GM19238 (cell line): ENCODE measurements at regions not wholly inside any gene's neighbourhood (a gene's known extent, or its start where the extent isn't known, plus 50 kb on each side); places are given as distances from the start of the nearest gene placed in this dataset.

Experiments
- DNase-seq: peaks from one replicate; pipeline ENCODE4 v3.0.0; 2011; ENCODE audit warnings: low spot score; ENCODE audit not compliant: insufficient read length

DNA sequence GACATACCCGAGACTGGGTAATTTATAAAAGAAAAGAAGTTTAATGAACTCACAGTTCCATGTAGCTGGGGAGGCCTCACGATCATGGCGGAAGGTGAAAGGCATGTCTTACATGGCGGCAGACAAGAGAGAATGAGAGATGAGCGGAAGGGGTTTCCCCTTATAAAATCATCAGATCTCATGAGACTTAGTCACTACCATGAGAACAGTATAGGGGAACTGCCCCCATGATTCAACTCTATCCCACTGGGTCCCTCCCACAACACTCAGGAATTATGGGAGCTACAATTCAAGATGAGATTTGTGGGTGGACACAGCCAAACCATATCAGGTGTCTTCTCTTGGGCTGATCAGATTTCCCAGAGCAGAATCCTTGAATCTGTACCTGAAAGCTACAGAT is 617.3 kb upstream of the ID2 start:
- no peak for DNase-seq

- DNase-seq = no peak
Measured at GRCh38 chr2:8065191-8065590, 616.7 kb upstream of the ID2 start.

DNA sequence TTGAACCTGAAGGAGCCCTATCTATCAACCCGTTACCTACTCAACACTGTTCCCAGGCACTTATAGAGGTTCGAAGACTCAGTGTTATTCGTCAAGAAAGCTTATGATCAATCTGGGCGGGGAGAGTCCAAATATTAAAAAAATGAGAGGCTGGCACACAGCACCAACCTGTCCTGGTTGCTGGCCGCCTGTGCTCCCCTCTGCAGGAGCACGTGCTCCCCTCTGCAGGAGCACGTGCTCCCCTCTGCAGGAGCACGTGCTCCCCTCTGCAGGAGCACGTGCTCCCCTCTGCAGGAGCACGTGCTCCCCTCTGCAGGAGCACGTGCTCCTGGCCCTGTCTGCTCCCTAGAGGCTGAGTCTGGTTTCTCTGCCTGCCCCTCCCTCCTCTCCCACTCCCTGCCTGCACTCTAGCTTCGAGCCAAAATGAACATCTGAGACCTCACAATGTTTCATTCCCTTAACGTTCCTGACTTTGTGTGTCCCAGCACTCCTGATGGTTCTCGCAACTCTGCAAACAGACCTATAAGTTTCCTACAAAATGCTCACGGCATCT is 614.0 kb upstream of the ID2 start:
- no peak for DNase-seq

DNA sequence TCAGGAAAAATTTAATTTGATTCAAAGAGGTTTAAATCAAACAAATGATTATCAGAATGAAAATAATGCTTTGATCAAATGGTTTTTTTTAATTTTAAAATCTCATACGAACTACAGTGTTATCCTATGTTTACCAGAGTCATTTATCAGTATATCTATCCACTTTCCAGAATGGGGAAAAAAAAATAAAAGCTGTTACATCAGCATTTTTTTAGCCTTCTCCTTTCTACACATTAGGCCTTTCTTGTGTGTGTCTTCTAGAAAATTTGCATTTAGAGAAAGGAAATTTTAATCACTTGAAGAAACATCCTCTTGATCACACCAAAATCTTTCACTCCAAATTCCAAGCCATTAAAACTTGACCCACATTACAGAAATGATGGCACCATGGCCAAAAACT is 608.9 kb upstream of the ID2 start:
- no peak for DNase-seq

DNA sequence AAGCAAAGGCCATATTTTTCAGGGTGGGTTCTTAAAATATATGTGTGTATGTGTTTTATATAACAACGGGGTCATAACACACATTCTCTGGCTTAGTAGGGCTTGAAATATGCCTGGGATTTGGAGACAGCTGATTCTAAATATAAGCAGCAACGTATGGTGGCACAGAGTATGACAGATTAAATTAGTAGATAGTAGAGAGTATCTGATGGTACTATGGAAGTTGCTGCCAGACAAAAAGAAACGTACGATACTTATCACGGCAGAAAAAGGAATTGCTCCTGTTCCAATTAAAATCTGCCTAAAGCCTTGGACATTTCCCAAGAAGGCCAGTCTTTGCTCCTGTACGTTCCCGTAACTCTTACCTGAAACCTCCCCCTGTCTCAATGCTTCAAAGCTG is 607.9 kb upstream of the ID2 start:
- DNase-seq = no peak

GRCh38 chr2:8076448-8077342 is 605.2 kb upstream of the ID2 start:
- no peak for DNase-seq

- no peak for DNase-seq
Measured at GRCh38 chr2:8078705-8079104, 603.2 kb upstream of the ID2 start.

- no peak for DNase-seq
Measured at GRCh38 chr2:8080063-8080462, 601.8 kb upstream of the ID2 start.

GRCh38 chr2:8081130-8081529 is 600.7 kb upstream of the ID2 start:
- DNase-seq = no peak

DNA sequence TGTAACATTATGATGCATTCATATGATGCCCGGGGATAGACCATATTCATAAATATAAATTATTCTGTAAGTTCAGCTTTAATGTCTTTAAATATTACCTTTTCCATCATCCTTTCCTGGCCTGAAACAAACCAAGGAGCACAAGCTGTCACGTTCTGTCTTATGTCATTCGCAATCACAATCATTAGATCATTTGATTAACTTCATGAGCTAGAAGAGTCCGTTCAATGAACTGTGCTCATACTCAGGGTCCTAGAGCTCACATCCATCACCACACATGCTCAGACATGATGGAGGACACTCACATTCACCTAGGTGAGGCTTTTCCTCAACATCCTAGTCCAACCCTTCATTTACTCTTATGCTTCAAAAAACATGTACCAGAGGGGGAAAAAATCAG is 599.0 kb upstream of the ID2 start:
- DNase-seq = no peak

GRCh38 chr2:8086357-8086756 is 595.5 kb upstream of the ID2 start:
- DNase-seq = no peak

DNA sequence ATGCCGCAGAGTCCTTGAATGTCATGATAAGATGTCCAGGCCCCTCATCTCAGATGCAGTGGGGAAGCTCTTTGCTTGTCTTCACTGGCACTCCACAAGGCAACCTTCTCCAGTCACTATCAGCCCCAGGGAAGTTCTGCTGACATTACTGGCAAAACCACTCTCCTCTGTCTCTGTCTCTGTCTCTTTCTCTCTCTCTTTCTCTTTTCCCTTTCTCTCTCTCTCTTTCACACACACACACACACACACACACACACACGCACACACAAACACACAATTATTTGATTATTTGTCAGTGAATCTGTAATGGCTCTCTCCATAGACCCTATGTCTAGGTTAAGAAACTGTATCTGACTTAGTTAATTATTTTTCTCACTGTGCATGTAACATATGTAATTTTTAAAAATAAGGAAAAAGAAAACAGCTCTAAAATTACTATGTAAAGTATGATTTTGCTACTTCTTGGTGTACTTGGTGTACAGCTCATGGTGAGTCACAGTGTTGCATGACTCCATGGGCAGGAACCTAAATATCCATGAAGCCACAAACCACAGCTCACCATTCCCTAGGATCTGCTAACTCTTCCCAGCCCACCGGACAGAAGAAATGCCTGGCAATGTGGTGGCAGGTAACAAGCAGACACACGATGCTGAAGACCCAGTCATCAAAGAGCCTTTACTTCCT is 594.9 kb upstream of the ID2 start:
- DNase-seq = no peak

DNA sequence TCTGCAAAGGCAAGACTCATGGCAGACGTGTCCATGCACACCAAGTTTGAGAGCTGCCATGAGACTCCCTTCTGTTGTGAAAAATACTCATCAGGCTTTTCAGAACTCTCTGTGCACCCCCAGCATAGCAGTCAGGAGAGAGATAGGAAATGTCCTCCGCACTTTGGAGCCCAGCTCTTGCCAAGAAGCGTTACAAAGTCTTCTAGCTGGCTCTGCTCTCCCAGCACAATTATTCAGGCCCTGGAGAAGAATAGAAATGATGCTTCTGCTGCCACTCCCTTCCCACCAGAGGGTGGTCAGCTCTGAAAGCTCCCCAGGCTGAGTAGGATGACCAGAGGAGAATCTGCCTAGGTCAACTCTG is 594.4 kb upstream of the ID2 start:
- no peak for DNase-seq

GRCh38 chr2:8088810-8089209 is 593.0 kb upstream of the ID2 start:
- no peak for DNase-seq

DNA sequence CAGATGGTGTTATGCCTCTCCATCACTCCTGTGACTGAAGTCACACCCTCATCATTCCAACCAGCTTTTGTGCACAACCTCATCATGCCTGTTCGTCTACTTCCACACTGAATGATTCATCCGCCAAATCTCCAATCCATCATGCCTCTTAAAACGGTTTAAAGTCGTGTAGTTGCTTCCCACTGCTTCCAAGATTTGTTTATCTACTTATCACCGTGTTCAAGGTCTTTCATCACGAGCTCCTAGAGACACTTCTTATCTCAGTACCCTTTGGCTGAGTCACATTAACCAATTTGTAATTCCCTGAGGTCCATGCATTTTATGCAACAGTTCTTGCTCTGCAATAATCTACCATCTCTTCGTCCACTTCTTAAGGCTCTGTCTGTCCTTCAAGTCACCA is 592.3 kb upstream of the ID2 start:
- DNase-seq = no peak

DNA sequence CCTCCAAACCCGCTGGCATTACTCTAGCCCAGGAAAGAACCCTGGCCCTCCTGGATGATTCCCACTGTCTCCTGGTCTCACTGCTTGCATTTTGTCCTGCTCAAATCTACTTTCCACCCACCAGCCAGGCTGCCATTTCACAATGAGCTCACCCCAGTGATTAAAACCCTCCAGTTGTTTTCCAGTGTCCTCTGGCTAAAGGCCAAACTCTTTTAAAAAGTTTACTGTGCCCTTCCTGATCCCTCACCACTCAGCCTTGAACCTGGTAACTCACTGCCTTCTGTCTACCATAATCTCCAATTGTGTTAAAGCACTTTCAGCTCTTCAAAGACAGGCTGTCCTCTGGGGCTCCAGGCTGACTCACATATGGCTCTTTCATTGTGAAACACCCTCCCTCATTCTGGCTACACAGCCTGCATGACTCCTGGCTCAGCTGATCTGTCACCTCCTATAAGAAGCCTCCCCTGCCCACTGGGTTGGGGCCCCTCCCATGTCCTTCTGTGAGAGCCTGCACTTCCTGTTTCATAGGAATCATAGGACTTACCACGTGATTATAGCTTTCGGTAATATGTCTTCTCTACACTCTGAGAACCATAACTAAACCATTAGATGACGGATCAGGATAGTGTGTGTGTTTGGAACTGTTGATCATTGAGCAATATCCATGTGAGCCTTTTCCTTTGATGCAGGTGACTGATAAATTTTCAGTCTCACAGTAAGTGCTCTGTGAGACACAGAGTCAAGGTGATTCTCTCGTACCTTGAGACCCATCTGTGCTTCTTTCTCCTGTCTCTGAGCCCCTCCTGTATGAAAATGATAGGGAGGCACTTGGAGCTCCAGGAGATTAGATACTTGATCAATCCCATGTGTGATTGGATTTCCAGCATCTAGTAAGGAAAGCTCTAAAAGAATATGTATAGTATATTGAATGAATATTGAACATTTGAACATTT is 590.8 kb upstream of the ID2 start:
- DNase-seq = no peak

DNA sequence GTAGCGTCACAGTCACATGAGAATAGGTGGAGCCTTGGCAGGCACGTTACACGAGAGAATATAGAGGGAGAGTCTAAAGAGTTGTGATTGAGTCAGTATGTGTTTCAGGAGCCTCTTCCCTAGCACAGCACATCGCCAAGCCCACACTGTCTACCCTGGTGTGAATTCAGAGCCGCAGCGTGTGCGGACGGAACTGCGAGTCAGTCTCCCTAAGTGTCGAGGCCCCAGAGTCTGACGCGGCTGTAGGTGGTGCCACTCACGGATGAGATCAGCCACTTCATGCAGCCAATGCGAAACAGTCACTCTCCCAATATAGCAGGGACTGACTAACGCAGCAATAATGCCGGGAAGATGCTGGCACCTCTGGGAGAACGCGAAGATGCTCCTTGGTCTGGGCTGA is 587.3 kb upstream of the ID2 start:
- DNase-seq = no peak

DNA sequence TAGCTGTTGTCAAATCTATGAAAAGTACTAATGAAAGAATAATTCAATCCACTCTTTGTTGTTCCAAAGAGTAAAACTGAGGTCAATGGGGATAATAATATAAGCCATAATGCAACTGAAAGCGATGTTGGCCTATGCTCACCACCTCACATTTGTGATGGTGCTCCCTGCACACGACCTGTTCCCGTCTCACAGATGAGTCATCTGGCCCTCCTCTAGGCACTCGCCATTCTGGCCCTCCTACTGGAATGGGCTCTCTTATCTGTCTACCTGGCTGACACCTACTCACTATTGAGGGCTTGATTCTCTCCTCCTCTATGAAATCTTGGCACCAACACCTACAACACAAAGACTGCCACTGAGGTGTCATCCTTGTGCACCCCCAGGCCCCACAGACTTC is 585.9 kb upstream of the ID2 start:
- DNase-seq = no peak

GRCh38 chr2:8096484-8096883 is 585.4 kb upstream of the ID2 start:
- DNase-seq = no peak

DNA sequence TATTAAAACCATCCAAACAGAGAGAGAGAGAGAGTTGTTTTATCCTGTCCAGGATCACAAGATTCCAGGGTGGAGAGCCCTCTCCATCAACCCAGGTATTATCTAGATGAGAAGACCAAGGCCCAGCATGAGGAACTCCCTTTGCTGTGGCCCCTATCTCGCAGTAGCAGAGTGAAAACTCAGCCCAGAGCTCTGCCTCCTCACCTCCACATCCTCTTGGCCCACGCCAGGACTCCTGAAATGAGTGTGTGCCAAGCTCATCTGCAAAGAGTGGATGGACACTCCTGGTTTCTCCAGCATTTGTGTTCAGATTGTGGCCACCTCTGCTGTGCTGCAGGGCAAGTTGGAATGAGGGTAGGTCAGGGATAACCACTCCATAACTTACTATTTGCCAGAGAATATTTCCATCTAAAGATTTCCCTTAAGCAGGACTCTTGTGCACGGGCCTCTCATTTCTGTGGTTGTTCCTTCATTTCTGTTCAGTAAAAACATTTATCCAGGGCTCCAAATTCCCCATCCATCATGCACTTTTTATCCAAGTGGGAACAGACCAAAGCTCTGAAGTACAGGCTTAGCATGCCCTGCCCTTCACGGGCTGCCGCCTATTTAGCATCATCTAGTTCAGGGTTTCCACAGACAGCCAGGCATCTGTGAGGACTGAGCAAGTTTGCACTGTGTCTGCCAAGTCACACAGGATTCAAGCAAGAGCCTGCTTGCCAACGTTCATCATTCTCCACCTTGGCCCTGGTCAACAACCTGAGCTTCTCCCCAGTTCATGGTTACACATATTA is 583.2 kb upstream of the ID2 start:
- no peak for DNase-seq

DNA sequence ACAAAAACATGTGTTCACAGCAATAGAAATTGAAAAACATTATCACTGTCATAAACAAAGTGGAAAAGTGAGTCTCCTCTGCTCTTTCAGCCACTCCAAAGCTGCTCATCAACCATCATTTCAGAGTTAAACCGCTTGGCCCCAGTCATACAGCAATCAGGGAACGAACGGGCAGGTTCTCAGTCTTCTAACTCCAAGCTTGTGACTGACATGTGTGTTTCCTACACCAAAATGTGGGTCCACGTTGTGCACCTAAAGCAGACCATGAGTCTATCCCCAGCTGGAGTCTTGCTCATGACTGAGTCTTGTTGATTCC is 582.6 kb upstream of the ID2 start:
- DNase-seq = no peak
